ENCODE measurements at regions not wholly inside any gene's neighbourhood (a gene's known extent, or its start where the extent isn't known, plus 50 kb on each side); places are given as distances from the start of the nearest gene placed in this dataset.

DNA sequence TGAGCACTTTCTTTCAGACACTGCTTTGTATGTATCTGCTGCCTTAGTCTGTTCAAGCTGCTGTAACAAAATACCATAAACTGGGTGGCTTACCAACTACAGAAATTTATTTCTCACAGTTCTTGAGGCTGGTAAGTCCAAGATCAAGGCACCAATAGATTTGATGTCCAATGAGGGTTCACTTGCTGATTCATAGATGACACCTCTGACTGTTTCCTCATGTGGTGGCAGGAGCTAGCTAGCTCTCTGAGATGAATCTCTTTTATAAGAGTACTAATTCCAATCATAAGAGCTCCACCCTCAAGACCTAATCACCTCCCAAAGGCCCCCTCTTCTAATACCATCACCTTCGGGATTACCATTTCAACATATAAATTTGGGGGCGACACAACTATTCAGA lies 76.6 kb upstream of the ADO start:
- Histone ChIP-seq H3K36me3 (ENCODE audit: control insufficient read depth, insufficient read depth, low read length) (no peaks in the 10 kb centered on the region), H3K27ac (ENCODE audit: low read depth, low read length) (no peak overlapping the region), H3K4me3 (ENCODE audit: low read depth, low read length) (no peak overlapping the region), H3K9me3 (ENCODE audit: control insufficient read depth, insufficient read depth, low read depth, low read length) (no peaks in the 10 kb centered on the region), H3K4me1 (ENCODE audit: control insufficient read depth, insufficient read depth, low read length) (0 out of 2 replicates have a peak, but pooled peaks cover 4% of the 10 kb centered on the region), H3K9ac (ENCODE audit: low read length) (no peak overlapping the region), H3K27me3 (ENCODE audit: control insufficient read depth, insufficient read depth, low read length) (no peaks in the 10 kb centered on the region)

- Histone ChIP-seq H3K27me3 (ENCODE audit: control insufficient read depth, insufficient read depth, low read length) (no peaks in the 10 kb centered on the region), H3K27ac (ENCODE audit: low read depth, low read length) (no peak overlapping the region), H3K9ac (ENCODE audit: low read length) (no peak overlapping the region), H3K36me3 (ENCODE audit: control insufficient read depth, insufficient read depth, low read length) (no peaks in the 10 kb centered on the region), H3K9me3 (ENCODE audit: control insufficient read depth, insufficient read depth, low read depth, low read length) (no peaks in the 10 kb centered on the region), H3K4me1 (ENCODE audit: control insufficient read depth, insufficient read depth, low read length) (0 out of 2 replicates have a peak, but pooled peaks cover 4% of the 10 kb centered on the region), H3K4me3 (ENCODE audit: low read depth, low read length) (no peak overlapping the region)
These were observed 76.0 kb upstream of the ADO start for GRCh38 chr10:62728479-62728878.

- Histone ChIP-seq H3K9me3 (ENCODE audit: control insufficient read depth, insufficient read depth, low read depth, low read length) (no peaks in the 10 kb centered on the region), H3K9ac (ENCODE audit: low read length) (no peak overlapping the region), H3K4me3 (ENCODE audit: low read depth, low read length) (no peak overlapping the region), H3K4me1 (ENCODE audit: control insufficient read depth, insufficient read depth, low read length) (peaks cover 4% of the 10 kb centered on the region; the same call in 1 of the 2 replicates), H3K27me3 (ENCODE audit: control insufficient read depth, insufficient read depth, low read length) (no peaks in the 10 kb centered on the region), H3K27ac (ENCODE audit: low read depth, low read length) (no peak overlapping the region), H3K36me3 (ENCODE audit: control insufficient read depth, insufficient read depth, low read length) (no peaks in the 10 kb centered on the region)
These were observed 71.5 kb upstream of the ADO start for GRCh38 chr10:62732841-62733653.

GRCh38 chr10:62733654-62734293 lies 70.7 kb upstream of the ADO start:
- no peaks in the 10 kb centered on the region for H3K36me3 ChIP-seq (ENCODE audit: control insufficient read depth, insufficient read depth, low read length)
- no peaks in the 10 kb centered on the region for H3K9me3 ChIP-seq (ENCODE audit: control insufficient read depth, insufficient read depth, low read depth, low read length)
- peaks cover under 1% of the 10 kb centered on the region; the same call in 1 of the 2 replicates for H3K4me1 ChIP-seq (ENCODE audit: control insufficient read depth, insufficient read depth, low read length)
- H3K9ac ChIP-seq (ENCODE audit: low read length): no peak overlapping the region
- H3K27ac ChIP-seq (ENCODE audit: low read depth, low read length): no peak overlapping the region
- H3K4me3 ChIP-seq (ENCODE audit: low read depth, low read length): no peak overlapping the region
- no peaks in the 10 kb centered on the region for H3K27me3 ChIP-seq (ENCODE audit: control insufficient read depth, insufficient read depth, low read length)

DNA sequence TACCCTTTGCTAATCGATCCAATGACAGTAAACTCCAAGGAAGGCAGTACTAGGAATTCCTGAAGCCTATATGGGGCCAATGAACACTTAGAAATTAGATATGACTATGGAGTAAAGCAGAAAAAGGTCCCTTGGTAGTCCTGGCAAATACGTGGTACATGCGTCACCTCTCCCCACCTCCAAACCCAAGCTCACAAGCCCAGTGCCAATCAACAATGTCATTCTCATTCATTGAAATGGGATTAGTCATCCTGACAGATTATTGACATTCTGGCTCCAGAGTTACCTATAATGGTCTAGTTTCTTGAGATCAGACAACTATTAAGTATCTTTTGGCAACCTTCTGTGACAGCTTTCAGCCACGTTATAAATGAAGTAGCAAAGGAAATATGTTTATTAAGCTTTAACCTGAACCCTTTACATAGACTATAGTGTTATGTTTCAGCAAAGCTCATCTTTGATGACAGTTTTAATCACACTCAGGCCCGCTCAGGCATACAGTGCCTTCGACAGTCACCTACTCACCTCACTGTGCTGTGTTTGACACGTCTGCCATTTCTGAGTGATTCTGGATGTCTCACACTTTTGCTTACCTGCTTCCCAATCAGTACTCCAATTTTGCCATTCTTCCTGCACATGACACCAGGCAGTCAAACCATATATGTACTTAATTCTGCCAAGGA lies 69.6 kb upstream of the ADO start:
- no peaks in the 10 kb centered on the region for H3K9me3 ChIP-seq (ENCODE audit: control insufficient read depth, insufficient read depth, low read depth, low read length)
- no peaks in the 10 kb centered on the region for H3K27me3 ChIP-seq (ENCODE audit: control insufficient read depth, insufficient read depth, low read length)
- no peaks in the 10 kb centered on the region for H3K36me3 ChIP-seq (ENCODE audit: control insufficient read depth, insufficient read depth, low read length)
- no peak overlapping the region for H3K4me3 ChIP-seq (ENCODE audit: low read depth, low read length)
- H3K9ac ChIP-seq (ENCODE audit: low read length): no peak overlapping the region
- no peaks in the 10 kb centered on the region; the same call in 1 of the 2 replicates for H3K4me1 ChIP-seq (ENCODE audit: control insufficient read depth, insufficient read depth, low read length)
- no peak overlapping the region for H3K27ac ChIP-seq (ENCODE audit: low read depth, low read length)

DNA sequence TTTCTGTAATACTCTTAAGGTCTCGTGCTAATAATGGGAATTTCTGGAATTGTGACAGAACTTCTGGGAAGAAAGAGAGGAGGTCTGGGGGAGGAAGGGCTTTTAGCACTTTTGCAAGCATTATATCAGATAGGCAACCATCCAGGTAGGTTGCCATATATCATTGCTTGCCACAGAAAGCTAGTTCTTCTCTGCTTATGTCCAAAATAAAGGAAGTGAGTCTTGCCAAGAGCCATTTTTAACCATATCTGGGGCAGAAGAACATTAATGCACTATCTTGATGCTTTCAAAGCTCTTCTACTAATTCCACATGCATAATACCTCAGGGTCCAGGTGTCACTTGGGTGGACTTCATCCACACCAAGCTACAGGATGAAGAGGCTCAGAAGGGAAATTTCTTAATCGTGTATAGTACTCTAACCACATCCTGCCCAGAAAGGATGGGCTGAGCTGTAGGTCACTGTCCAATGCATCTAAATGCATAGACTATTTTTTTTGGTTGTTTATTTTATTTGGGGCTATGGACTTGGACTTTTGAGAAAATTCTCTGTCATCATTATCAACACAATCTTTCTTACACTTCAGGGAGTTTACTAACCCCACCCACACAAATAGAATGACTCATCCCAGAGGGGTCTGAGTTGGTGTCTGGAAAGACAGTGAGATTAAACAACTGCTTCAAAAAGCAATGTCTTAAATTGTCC lies 68.9 kb upstream of the ADO start:
- H3K4me1 ChIP-seq (ENCODE audit: control insufficient read depth, insufficient read depth, low read length): no peaks in the 10 kb centered on the region; the same call in 1 of the 2 replicates
- H3K36me3 ChIP-seq (ENCODE audit: control insufficient read depth, insufficient read depth, low read length): no peaks in the 10 kb centered on the region
- H3K9me3 ChIP-seq (ENCODE audit: control insufficient read depth, insufficient read depth, low read depth, low read length): no peaks in the 10 kb centered on the region
- no peaks in the 10 kb centered on the region for H3K27me3 ChIP-seq (ENCODE audit: control insufficient read depth, insufficient read depth, low read length)
- no peak overlapping the region for H3K9ac ChIP-seq (ENCODE audit: low read length)
- no peak overlapping the region for H3K4me3 ChIP-seq (ENCODE audit: low read depth, low read length)
- no peak overlapping the region for H3K27ac ChIP-seq (ENCODE audit: low read depth, low read length)

GRCh38 chr10:62736168-62736546 lies 68.4 kb upstream of the ADO start:
- Histone ChIP-seq H3K9me3 (ENCODE audit: control insufficient read depth, insufficient read depth, low read depth, low read length) (no peaks in the 10 kb centered on the region), H3K27ac (ENCODE audit: low read depth, low read length) (no peak overlapping the region), H3K4me3 (ENCODE audit: low read depth, low read length) (no peak overlapping the region), H3K27me3 (ENCODE audit: control insufficient read depth, insufficient read depth, low read length) (no peaks in the 10 kb centered on the region), H3K36me3 (ENCODE audit: control insufficient read depth, insufficient read depth, low read length) (no peaks in the 10 kb centered on the region), H3K4me1 (ENCODE audit: control insufficient read depth, insufficient read depth, low read length) (no peaks in the 10 kb centered on the region; the same call in 1 of the 2 replicates), H3K9ac (ENCODE audit: low read length) (no peak overlapping the region)

DNA sequence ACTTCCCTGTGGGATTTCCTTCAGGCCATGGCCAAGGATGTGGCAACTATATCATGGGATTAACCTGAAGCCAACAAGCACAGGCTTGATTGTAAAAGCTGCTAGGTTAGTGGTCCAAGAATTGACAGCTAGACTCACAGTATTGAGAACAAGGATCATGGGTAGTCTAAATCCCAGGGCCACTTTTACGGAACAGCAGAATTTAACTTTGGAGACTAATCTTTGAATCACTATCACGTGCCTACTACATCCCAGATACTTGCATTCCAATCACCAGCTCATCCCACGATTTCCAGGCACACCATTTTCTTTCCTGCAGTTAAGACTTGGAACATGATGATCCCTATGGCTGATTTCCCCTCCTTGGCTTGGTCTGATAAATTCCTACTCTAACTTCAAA lies 65.6 kb upstream of the ADO start:
- no peak overlapping the region for H3K27ac ChIP-seq (ENCODE audit: low read depth, low read length)
- no peak overlapping the region for H3K9ac ChIP-seq (ENCODE audit: low read length)
- no peaks in the 10 kb centered on the region for H3K36me3 ChIP-seq (ENCODE audit: control insufficient read depth, insufficient read depth, low read length)
- H3K9me3 ChIP-seq (ENCODE audit: control insufficient read depth, insufficient read depth, low read depth, low read length): no peaks in the 10 kb centered on the region
- H3K4me3 ChIP-seq (ENCODE audit: low read depth, low read length): no peak overlapping the region
- no peaks in the 10 kb centered on the region; the same call in 1 of the 2 replicates for H3K4me1 ChIP-seq (ENCODE audit: control insufficient read depth, insufficient read depth, low read length)
- no peaks in the 10 kb centered on the region for H3K27me3 ChIP-seq (ENCODE audit: control insufficient read depth, insufficient read depth, low read length)

DNA sequence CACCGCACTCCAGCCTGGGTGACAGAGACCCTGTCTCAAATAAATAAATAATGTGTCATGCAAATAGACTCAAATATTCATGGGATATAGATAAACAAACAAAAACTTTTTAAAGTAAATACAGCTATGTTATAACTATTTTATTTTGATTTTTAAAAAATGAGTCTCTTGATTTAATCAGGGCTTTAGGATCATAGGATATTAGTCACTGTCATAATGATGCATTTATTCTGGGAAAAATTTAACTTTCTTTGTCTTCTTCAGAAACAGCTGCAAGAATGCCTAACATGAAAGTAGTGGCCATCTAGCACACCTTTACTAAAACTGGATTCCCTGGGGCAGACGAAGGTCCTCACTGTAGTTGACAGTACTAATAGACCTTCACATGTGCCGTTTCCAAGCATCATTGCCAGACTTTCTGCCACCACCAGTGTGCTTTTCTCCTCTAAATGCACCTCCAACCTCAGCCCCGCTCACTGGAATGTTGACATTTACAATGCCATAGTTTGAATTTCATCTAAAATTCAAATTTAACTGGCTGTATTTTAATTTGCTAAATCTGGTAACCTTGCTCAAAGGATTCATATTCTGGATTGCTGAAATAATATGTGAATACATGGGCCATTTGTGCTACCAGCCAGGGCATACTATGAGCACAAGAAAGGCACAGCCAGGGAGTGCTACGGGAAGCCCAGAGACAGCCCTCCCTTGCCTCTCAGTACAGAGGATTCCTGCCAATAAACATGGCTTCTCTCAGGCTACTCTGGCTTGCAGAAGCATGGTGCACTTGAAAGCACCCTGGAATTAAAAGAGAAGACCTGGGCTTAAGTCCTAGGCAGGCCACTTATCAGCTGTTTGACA lies 63.4 kb upstream of the ADO start:
- Histone ChIP-seq H3K36me3 (ENCODE audit: control insufficient read depth, insufficient read depth, low read length) (no peaks in the 10 kb centered on the region), H3K9ac (ENCODE audit: low read length) (no peak overlapping the region), H3K9me3 (ENCODE audit: control insufficient read depth, insufficient read depth, low read depth, low read length) (no peaks in the 10 kb centered on the region), H3K4me1 (ENCODE audit: control insufficient read depth, insufficient read depth, low read length) (no peaks in the 10 kb centered on the region; the same call in 1 of the 2 replicates), H3K27me3 (ENCODE audit: control insufficient read depth, insufficient read depth, low read length) (no peaks in the 10 kb centered on the region), H3K27ac (ENCODE audit: low read depth, low read length) (no peak overlapping the region), H3K4me3 (ENCODE audit: low read depth, low read length) (no peak overlapping the region)

GRCh38 chr10:62741996-62742395 lies 62.5 kb upstream of the ADO start:
- H3K27me3 ChIP-seq (ENCODE audit: control insufficient read depth, insufficient read depth, low read length): no peaks in the 10 kb centered on the region
- no peaks in the 10 kb centered on the region for H3K36me3 ChIP-seq (ENCODE audit: control insufficient read depth, insufficient read depth, low read length)
- no peak overlapping the region for H3K9ac ChIP-seq (ENCODE audit: low read length)
- no peak overlapping the region for H3K4me3 ChIP-seq (ENCODE audit: low read depth, low read length)
- H3K4me1 ChIP-seq (ENCODE audit: control insufficient read depth, insufficient read depth, low read length): no peaks in the 10 kb centered on the region
- H3K9me3 ChIP-seq (ENCODE audit: control insufficient read depth, insufficient read depth, low read depth, low read length): no peaks in the 10 kb centered on the region
- no peak overlapping the region for H3K27ac ChIP-seq (ENCODE audit: low read depth, low read length)
